ENCODE measurements at regions not wholly inside any gene's neighbourhood (a gene's known extent, or its start where the extent isn't known, plus 50 kb on each side); places are given as distances from the start of the nearest gene placed in this dataset.

- TF ChIP-seq CTCF (IDR thresholded peaks at IDR 0.05) (no peak), POLR2A (IDR thresholded peaks at IDR 0.05) (no peak)
Measured at GRCh38 chr12:34357791-34358190, 335.5 kb downstream of the ALG10 start.
